ENCODE measurements at regions not wholly inside any gene's neighbourhood (a gene's known extent, or its start where the extent isn't known, plus 50 kb on each side); places are given as distances from the start of the nearest gene placed in this dataset.

DNA sequence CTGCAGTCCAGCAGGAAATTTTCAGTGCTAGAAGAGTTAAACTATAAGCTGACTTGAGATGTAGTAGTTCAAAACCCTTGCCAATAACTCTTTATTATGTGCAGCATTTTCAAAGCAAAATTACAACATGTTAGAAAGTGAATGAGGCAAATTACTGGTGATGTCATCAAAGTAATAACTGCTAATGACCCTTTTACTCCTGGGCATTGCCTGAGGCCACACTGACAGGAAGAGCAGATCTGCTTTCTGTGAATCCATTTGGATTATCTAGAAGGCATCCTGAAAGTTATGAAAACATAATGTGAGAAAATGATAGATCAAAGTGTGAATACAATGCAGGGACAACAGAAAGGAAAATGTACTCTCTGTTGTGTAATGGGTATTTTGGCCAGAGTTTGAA, 139.6 kb upstream of the TRIB2 start:
- Histone ChIP-seq H3K27me3 (no peaks in the 10 kb centered on the region), H3K4me3 (no peak overlapping the region), H3K36me3 (no peaks in the 10 kb centered on the region), H3K4me1 (no peaks in the 10 kb centered on the region), H3K9me3 (no peaks in the 10 kb centered on the region), H3K27ac (no peak overlapping the region)
- TF ChIP-seq, protein P1, sequence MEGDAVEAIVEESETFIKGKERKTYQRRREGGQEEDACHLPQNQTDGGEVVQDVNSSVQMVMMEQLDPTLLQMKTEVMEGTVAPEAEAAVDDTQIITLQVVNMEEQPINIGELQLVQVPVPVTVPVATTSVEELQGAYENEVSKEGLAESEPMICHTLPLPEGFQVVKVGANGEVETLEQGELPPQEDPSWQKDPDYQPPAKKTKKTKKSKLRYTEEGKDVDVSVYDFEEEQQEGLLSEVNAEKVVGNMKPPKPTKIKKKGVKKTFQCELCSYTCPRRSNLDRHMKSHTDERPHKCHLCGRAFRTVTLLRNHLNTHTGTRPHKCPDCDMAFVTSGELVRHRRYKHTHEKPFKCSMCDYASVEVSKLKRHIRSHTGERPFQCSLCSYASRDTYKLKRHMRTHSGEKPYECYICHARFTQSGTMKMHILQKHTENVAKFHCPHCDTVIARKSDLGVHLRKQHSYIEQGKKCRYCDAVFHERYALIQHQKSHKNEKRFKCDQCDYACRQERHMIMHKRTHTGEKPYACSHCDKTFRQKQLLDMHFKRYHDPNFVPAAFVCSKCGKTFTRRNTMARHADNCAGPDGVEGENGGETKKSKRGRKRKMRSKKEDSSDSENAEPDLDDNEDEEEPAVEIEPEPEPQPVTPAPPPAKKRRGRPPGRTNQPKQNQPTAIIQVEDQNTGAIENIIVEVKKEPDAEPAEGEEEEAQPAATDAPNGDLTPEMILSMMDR (IDR thresholded peaks at IDR 0.05), result no peak
- TF ChIP-seq POLR2A (IDR thresholded peaks at IDR 0.05) (no peak), EP300 (IDR thresholded peaks at IDR 0.05) (no peak), POLR2AphosphoS5 (IDR thresholded peaks at IDR 0.05) (no peak)
- DNase-seq, result no peak
- intact Hi-C loops (cut with DNase I), result no loop called here

DNA sequence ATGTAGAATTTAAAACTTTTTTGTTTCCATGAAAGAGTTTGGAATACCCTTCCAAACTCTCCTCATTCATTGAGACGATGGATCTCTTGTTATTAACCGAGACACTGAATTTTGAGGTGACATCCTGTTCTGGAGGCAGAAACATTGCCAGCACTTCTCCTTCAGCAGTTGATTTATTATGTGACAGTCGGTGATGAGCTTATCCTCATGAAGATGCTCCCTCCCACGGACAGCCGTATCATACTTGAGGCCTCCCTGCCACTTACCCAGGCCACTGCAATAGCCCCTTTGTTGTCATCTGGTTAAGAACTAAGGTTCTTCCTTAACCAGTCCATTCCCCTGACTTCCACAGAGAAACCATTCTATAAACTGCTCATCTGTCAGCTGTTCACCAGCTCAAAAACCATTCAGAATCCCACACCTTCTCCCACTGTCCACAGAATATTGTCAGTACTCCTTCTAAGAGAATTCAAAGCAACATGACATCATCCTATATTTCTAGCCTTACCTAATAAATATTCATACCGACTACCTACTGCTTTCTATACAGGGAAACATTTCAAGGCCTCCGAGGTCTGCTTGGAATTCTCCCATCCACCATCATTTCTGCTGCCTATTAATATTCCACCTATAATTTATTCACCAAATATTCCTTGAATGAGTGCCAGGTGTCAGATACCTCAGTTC, 139.0 kb upstream of the TRIB2 start:
- Histone ChIP-seq H3K9me3 (no peaks in the 10 kb centered on the region), H3K4me3 (no peak overlapping the region), H3K27ac (no peak overlapping the region), H3K4me1 (no peaks in the 10 kb centered on the region), H3K36me3 (no peaks in the 10 kb centered on the region), H3K27me3 (no peaks in the 10 kb centered on the region)
- no peak for DNase-seq
- intact Hi-C loops (cut with DNase I), result no loop called here
- 89 to 90% methylated on average over 7 of the region's 7 CpGs for WGBS, 2 donors
- no peak for TF ChIP-seq POLR2A (IDR thresholded peaks at IDR 0.05)
- TF ChIP-seq POLR2AphosphoS5 (IDR thresholded peaks at IDR 0.05), result no peak
- no peak for TF ChIP-seq EP300 (IDR thresholded peaks at IDR 0.05)
- TF ChIP-seq, protein P1 (IDR thresholded peaks at IDR 0.05), result no peak

DNA sequence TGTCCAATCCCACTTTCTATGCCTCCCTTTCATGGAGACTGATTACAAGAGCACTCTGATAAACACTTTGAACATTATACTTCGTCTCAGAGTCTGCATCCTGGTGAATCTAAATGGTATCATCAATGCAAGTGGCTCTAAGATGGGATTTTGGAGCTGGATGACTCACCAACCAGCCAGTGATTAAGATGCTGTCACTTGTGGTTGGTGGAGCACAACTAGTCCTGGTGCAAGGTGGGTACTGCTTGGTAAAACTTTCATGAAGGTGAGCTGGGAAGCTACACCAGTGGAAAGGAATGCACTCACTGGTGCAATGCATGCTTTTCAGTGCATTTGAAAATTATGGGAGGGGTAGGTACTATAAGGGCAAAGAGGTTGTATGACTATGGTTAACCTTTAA, 137.7 kb upstream of the TRIB2 start:
- H3K4me1 ChIP-seq, result no peaks in the 10 kb centered on the region
- WGBS, 2 donors, result 82 to 89% methylated on average over 1 of the region's 1 CpG
- intact Hi-C loops (cut with DNase I), result no loop called here
- H3K27me3 ChIP-seq, result no peaks in the 10 kb centered on the region
- H3K4me3 ChIP-seq, result no peak overlapping the region
- no peaks in the 10 kb centered on the region for H3K9me3 ChIP-seq
- TF ChIP-seq POLR2AphosphoS5 (IDR thresholded peaks at IDR 0.05) (no peak), EP300 (IDR thresholded peaks at IDR 0.05) (no peak), POLR2A (IDR thresholded peaks at IDR 0.05) (no peak)
- TF ChIP-seq, protein P1 (IDR thresholded peaks at IDR 0.05), result no peak
- no peak overlapping the region for H3K27ac ChIP-seq
- no peaks in the 10 kb centered on the region for H3K36me3 ChIP-seq
- no peak for DNase-seq

DNA sequence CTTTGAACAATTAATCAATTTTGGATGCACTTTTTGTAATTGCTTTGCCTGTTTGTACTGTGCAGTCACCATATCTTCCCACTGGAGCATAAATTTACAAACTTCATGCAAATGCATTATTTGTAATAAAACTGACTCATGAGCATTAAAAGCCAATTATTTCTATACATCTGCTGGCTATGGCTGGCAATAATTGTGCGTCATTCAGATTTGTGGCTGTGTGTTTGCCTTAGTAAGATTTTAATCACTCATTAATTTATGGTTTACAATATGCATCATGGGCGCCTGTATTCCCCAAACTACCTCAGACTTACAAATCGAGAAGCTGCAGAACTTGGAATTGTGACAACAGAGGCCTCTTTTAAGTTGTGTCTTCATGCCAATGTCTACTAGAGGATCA, 132.4 kb upstream of the TRIB2 start:
- intact Hi-C loops (cut with DNase I), result loop anchor here (10.0 kb wide), 1 partner anchor 720 kb away; no protein-coding TSS in a partner anchor
- Histone ChIP-seq H3K4me1 (peaks cover 0 to 11% (median 7%) of the 10 kb centered on the region in 4 donors), H3K4me3 (no peak overlapping the region), H3K36me3 (no peaks in the 10 kb centered on the region), H3K9me3 (no peaks in the 10 kb centered on the region), H3K27me3 (no peaks in the 10 kb centered on the region), H3K27ac (no peak overlapping the region)
- WGBS, 2 donors, result 89 to 93% methylated on average over 3 of the region's 3 CpGs
- TF ChIP-seq, protein P1 (IDR thresholded peaks at IDR 0.05), result no peak
- TF ChIP-seq POLR2A (IDR thresholded peaks at IDR 0.05) (no peak), POLR2AphosphoS5 (IDR thresholded peaks at IDR 0.05) (no peak), EP300 (IDR thresholded peaks at IDR 0.05) (no peak)
- DNase-seq, result no peak

DNA sequence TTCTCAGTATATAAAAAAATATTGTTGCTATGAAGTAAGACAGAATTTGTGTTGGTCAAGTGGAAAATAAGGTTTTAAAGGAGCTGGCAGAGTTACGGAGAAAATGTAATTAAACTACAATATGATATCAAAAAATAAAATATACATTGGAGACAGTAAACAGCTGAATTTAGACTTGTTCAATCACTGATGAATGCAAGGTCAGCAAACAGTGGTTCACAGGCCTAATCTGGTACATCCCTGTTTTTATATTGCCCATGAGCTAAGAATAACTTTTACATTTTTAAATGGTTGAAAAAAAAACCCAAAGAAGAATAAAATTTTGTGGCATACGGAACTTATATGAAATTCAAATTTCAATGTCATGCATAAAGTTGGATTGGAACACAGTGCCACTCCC, 131.0 kb upstream of the TRIB2 start:
- peaks cover 0 to 11% (median 7%) of the 10 kb centered on the region in 4 donors for H3K4me1 ChIP-seq
- intact Hi-C loops (cut with DNase I), result loop anchor here (10.0 kb wide), 1 partner anchor 721 kb away; no protein-coding TSS in a partner anchor
- H3K4me3 ChIP-seq, result no peak overlapping the region
- WGBS, 2 donors, result 92 to 95% methylated on average over 2 of the region's 2 CpGs
- H3K27me3 ChIP-seq, result no peaks in the 10 kb centered on the region
- H3K9me3 ChIP-seq, result no peaks in the 10 kb centered on the region
- no peak overlapping the region for H3K27ac ChIP-seq
- no peak for DNase-seq
- H3K36me3 ChIP-seq, result no peaks in the 10 kb centered on the region
- TF ChIP-seq POLR2A (IDR thresholded peaks at IDR 0.05), result no peak
- TF ChIP-seq, protein P1 (IDR thresholded peaks at IDR 0.05), result no peak
- no peak for TF ChIP-seq POLR2AphosphoS5 (IDR thresholded peaks at IDR 0.05)
- no peak for TF ChIP-seq EP300 (IDR thresholded peaks at IDR 0.05)
